Erythroblast (primary cell): ENCODE measurements at regions not wholly inside any gene's neighbourhood (a gene's known extent, or its start where the extent isn't known, plus 50 kb on each side); places are given as distances from the start of the nearest gene placed in this dataset.

Source experiments
- GATA1 ChIP-seq: IDR thresholded peaks from 2 replicates; pipeline ENCODE4 v1.6.1; 2011; ENCODE audit warnings: low read depth, mild to moderate bottlenecking, control low read depth, low read length, moderate library complexity
- POLR2A ChIP-seq: IDR thresholded peaks from 2 replicates; pipeline ENCODE4 v1.6.1; 2011; ENCODE audit warnings: mild to moderate bottlenecking, low read length

DNA sequence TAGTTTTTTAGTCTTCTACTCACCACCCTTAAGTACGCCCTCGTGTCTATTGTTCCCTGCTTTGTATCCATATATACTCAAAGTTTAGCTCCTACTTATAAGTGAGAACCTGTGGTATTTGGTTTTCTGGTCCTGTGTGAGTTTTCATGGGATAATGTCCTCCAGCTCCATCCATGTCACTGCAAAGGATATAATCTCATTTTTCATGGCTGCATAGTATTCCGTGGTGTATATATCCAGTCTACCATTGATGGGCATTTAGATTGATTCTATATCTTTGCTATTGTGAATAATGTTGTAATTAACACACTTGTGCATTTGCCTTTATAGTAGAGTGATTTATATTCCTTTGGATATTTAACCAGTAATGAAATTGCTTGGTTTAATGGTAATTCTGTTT, 579.9 kb downstream of the CDH18 start:
- TF ChIP-seq POLR2A = no peak
- no peak for TF ChIP-seq GATA1
